GM18517 (cell line): ENCODE measurements at regions not wholly inside any gene's neighbourhood (a gene's known extent, or its start where the extent isn't known, plus 50 kb on each side); places are given as distances from the start of the nearest gene placed in this dataset.
A peak's percentile ranks its signal among the peaks of the same experiment; 100 is the strongest.
"Not testable (repeated sequence)": the region's sequence is repeated elsewhere in the genome, so short reads cannot be mapped to it uniquely, and the experiment has no call there.

Source experiments
- ATAC-seq: cut with Tn5 transposase; IDR thresholded peaks from one replicate; pipeline ENCODE4 v1.9.1; 2021; ENCODE audit warnings: mild to moderate bottlenecking, moderate library complexity; ENCODE audit not compliant: unreplicated experiment

GRCh38 chr20:28562510-28562898 is 2695.0 kb upstream of the DEFB115 start:
- no peak for ATAC-seq

- not testable (repeated sequence) for ATAC-seq
Measured at GRCh38 chr20:28562899-28563521, 2694.5 kb upstream of the DEFB115 start.

- ATAC-seq = not testable (repeated sequence)
Measured at GRCh38 chr20:28564024-28564423, 2693.4 kb upstream of the DEFB115 start.

- not testable (repeated sequence) for ATAC-seq
Measured at GRCh38 chr20:28564688-28565463, 2692.6 kb upstream of the DEFB115 start.

- not testable (repeated sequence) for ATAC-seq
Measured at GRCh38 chr20:28575991-28576390, 2681.5 kb upstream of the DEFB115 start.

GRCh38 chr20:28591680-28592079 is 2665.8 kb upstream of the DEFB115 start:
- not testable (repeated sequence) for ATAC-seq

GRCh38 chr20:28593383-28593782 is 2664.1 kb upstream of the DEFB115 start:
- not testable (repeated sequence) for ATAC-seq

- not testable (repeated sequence) for ATAC-seq
Measured at GRCh38 chr20:28594476-28594875, 2663.0 kb upstream of the DEFB115 start.

- ATAC-seq = not testable (repeated sequence)
Measured at GRCh38 chr20:28602006-28602402, 2655.5 kb upstream of the DEFB115 start.

- ATAC-seq = peak; percentile 100
Measured at GRCh38 chr20:28602403-28603217, 2654.9 kb upstream of the DEFB115 start.

GRCh38 chr20:28603218-28603577 is 2654.3 kb upstream of the DEFB115 start:
- ATAC-seq = not testable (repeated sequence)

- ATAC-seq = no peak
Measured at GRCh38 chr20:28616354-28616753, 2641.1 kb upstream of the DEFB115 start.

GRCh38 chr20:28619956-28620651 is 2637.4 kb upstream of the DEFB115 start:
- not testable (repeated sequence) for ATAC-seq

- ATAC-seq = not testable (repeated sequence)
Measured at GRCh38 chr20:28625112-28625511, 2632.4 kb upstream of the DEFB115 start.

GRCh38 chr20:28640831-28641230 is 2616.6 kb upstream of the DEFB115 start:
- not testable (repeated sequence) for ATAC-seq
